HG02642 (cell line): ENCODE measurements at regions not wholly inside any gene's neighbourhood (a gene's known extent, or its start where the extent isn't known, plus 50 kb on each side); places are given as distances from the start of the nearest gene placed in this dataset.

Source experiments
- ATAC-seq: cut with Tn5 transposase; IDR thresholded peaks from one replicate; pipeline ENCODE4 v1.9.1; 2021; ENCODE audit warnings: mild to moderate bottlenecking; ENCODE audit not compliant: unreplicated experiment, poor library complexity

DNA sequence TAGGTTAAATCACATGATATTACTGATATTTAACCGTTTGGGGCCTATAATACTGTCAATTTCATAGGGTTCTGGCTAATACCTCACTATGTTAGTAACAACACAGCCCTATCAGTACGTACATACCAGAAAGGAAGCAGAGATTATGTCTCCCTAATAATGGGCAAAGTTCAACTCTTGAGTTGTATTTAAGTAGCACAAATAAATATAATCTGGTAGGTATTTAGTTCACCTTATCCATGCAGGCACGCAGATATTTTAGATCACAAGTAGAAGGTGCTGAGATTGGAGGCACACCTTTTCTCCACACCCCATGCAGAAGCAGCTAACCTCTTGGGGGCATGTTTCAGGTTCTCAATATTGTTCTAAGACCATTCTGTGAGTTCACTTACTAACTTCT, 118.9 kb downstream of the IRS1 start:
- no peak for ATAC-seq

DNA sequence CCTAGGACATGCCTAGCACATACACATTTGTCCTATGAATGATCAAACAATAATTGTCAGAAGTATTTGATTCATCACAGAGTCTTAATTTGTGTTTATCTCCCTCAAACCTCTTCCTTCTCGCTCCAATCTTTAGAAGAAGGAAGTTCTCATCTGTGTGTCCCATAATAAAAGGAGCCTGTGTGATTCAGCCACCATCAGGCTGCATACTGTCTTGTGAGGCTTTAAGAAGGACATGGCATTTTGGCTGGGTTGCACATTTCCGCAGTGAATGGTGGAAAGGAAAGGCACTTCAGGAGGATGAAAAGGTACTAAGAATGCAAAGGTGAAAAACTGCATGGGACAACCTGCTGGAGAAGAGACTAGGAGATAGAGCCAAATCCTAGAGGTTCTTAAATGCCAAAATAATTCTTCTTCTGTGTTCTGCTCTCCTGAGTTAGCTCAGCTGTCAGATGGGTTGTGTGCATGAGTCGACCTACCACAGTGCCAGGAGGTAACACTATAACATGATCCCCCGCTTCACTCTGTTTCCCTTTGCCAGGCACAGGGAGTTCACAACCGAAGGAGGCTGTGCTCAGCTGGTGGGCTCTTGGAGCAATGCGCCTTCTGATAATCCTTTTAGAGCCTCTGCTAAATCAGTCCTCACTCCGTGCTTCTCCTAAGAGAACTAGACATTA, 120.1 kb downstream of the IRS1 start:
- no peak for ATAC-seq

DNA sequence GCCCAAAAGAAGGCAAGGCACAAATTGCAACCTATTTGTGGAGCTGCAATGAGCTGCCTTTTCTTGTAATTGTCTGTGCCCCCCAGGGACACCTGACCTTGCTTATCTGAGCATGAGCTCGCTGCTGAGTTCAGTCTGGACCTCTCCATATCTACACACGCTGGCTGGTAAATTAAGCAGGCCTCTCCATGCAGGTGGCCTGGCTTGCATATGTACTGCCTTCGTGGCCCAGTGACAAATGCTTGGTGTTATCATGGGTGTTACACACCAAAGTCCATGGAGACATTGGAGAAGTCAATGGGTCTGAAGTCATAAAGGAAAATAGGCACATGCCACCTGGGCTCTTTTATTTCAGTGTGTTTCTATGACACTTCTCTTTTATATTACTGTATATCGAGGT, 121.2 kb downstream of the IRS1 start:
- ATAC-seq: no peak

DNA sequence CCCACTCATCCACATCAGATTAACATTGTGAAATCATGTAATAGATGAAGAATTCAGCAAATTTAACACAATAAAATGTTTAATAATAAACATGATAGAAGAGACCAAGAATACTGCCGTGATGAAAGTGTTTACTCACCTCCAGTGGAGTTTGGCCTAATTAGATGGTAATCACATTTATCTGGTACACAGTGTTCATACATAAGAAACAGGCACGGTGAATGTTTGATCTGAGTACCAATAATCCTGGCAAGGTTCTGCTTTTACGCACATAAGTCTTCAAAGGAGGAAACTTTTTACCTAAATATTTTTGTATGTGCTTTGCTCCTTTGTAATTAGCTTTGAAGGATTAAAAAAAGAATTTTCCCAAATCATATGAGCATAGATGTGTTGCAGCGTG, 122.5 kb downstream of the IRS1 start:
- no peak for ATAC-seq

GRCh38 chr2:226676618-226677017, 123.0 kb downstream of the IRS1 start:
- ATAC-seq: no peak

GRCh38 chr2:226674123-226674522, 125.5 kb downstream of the IRS1 start:
- no peak for ATAC-seq

- no peak for ATAC-seq
Observed at GRCh38 chr2:226673314-226673723, 126.3 kb downstream of the IRS1 start.

DNA sequence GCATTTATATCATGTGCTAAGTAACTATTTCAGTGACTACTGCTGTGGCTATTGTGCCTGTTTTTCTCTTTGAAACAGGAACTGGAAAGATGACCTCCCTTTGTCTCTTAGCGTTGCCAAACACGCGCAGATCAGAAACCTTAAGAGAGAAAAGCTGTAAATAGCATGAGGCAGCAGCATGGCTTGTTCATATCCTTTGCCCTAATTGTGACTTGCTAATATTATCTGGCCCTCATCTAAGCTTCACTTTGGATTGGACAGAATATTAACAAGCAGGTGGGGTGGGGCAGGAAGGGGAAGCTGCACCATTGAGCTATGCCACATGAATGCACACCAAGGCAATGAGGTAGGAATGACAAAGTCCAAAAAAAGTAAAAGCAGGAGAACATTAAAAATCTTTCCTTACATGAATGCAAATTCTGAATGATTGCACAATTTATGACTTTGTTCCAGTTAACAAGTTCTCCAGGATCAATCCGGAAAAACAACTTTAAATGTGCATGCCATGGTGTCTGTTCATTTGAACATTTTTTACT, 128.4 kb downstream of the IRS1 start:
- ATAC-seq: no peak

- ATAC-seq: peak; percentile 75
Observed at GRCh38 chr2:226669905-226670304, 129.7 kb downstream of the IRS1 start.

GRCh38 chr2:226669249-226669648, 130.4 kb downstream of the IRS1 start:
- no peak for ATAC-seq

DNA sequence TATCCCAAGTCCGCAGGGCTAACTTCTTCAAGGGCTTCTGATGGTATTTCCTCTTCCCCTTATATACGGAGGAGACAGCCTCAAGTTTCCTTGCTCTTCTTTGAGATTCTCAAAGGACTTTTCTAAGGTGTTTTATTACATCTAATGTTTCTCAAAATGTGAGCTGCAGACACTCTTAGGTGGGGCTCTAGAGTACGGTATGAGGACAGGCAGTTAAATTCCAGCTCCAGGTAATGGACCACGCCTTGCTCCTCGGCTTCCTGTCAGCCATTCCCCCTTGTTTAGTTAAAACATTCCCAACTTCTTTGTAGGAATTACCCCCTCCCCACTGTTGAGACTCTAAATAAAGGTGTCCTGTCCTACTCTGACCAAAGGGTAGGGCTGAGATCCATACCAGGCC, 131.9 kb downstream of the IRS1 start:
- no peak for ATAC-seq

GRCh38 chr2:226665306-226665831, 134.3 kb downstream of the IRS1 start:
- no peak for ATAC-seq

- ATAC-seq: no peak
Observed at GRCh38 chr2:226664661-226665060, 135.0 kb downstream of the IRS1 start.

DNA sequence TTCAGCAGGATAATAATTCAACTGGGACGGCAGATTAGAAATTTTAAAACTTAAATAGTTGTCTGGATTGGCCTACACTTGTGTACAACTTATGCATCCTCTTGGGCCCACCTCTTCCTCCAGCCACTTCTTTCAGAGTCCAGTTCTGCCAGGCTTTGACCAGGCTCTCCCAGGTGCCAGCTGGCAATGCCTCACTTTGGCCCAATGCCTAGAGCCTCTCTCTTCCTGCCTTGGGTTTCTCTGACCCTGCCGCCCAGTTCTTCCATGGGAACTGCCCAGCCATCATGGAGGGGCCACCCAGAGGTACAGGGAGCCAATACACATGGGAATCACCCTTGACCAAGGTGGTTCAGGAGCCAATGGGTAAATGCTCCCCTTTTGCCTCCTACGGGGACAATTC, 135.5 kb downstream of the IRS1 start:
- ATAC-seq: no peak

GRCh38 chr2:226661789-226662545, 137.7 kb downstream of the IRS1 start:
- no peak for ATAC-seq

DNA sequence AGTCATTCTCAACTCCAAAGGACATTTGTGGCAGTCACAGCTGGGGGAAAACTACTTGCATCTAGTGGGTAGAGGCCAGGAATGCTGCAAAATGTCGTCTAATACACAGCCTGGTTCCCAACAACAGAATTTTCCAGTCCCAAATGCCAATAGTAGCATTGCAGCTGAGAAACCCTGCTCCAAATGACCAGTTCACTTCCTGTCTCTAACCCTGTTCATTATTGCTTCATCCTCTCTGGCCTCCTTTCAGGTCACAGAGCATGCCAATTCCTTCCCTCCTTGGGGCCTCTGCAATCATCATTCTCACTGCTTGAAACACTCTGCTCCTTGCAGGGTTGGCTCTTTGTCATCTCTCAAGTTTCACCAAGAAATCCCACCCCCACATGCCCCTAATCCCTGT, 139.1 kb downstream of the IRS1 start:
- no peak for ATAC-seq

DNA sequence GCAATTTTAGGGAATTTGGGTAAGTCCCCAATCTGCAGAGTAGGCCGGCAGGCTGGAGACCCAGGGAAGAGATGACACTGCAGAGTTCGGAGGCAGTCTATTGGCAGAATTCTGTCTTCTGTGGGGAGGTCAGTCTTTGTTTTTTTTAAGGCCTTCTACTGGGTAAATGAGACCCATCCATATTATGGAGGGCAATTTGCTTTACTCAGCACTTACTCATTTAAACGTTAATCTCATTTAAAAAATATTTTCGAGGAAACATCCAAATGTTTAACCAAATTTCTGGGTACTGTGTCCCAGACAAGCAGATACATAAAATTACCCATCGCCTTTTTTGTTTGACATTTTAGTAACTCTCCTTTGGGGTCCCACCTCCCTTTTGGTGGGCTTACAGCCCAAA, 139.5 kb downstream of the IRS1 start:
- no peak for ATAC-seq

DNA sequence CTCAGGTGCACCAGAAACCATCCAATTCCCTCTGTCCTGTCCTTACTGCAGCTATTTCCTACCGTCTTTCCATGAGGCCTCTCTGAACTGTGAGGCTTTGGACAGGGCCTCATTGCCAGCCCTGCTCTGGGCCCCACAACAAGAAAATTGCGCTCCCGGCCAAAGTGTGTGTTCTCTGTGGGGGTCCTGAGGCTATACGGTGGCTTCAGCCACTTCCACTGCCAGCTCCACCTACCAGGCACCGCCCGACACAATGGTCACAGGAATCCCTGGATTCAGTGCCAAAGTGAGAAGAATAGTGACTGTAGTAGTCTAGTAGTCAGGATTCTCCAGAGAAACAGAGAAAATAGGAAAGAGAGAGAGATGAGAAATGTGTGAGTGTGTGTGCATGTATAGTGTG, 140.2 kb downstream of the IRS1 start:
- no peak for ATAC-seq

- ATAC-seq: no peak
Observed at GRCh38 chr2:226658555-226658954, 141.1 kb downstream of the IRS1 start.

DNA sequence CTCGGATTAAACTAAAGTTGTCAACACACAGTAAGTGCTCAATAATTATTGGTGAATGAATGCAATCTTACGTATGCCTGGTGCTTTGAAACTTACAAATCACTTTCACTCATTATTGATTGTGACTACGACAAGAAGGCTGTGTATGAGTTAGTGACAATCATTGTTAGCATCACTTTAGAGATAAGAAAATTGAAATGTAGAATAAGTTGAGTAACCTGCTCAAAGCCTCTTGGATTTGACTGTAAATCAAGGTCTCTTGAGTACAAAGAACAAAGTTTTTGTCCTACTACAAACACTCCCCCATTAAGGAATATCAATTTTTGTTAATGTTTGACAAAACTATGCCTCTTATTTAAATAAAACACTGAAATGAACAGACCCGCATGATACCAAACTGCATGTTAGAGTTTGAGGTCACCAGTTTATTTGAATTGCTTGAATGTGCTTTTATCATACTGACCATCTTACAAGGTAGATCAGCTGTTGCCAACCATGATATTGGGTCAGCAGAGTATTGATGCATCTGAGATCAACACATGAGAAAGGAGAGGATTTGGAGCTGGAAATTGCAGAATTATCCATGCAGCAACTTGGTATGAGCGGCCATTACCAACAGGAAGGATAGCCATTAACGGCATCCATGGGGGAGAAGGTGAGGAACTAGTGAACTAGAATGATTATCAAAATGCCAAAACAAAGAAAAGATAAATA, 142.1 kb downstream of the IRS1 start:
- ATAC-seq: no peak

DNA sequence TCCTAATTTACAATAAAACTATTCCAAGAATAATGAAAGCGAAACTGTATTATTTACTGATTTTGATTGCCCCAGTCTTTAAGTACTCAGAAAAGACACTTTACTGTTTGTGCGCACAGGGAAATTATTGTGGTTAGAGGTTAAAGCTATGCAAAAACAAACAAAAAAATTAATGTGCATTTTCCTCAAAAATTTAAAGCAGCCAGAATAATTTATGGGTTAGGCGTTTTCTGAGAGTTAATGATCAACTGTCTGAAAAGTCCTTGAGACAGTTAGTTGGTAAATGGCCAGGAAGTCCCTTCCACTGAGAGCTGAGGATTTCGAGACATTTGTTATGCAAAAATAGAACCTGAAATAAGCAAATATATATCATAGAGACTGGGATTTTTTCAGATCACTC, 143.3 kb downstream of the IRS1 start:
- no peak for ATAC-seq
